ENCODE measurements at regions not wholly inside any gene's neighbourhood (a gene's known extent, or its start where the extent isn't known, plus 50 kb on each side); places are given as distances from the start of the nearest gene placed in this dataset.

DNA sequence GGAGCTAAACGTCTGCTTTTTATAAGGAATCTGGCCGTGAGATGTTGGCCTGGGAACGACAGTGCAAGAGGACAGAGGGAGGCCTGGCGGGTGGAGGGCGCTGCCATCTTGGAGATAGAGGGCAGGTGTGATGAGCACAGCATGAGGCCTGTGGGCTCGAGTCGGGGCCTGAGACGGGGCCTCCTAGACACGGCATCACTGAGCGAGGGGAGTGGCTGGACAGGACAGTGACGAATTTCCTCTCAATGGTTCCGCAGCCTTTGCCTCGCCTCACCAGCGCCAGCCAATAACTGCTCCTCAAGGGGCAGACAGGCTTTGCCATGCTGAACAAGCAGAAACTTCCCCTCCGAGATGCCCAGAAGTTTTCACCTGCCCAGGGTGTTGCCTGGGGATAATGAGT is 376.7 kb downstream of the THBS2 start:
- no peak for TF ChIP-seq NFIC (IDR thresholded peaks at IDR 0.05)
- no peak for TF ChIP-seq RAD21 (IDR thresholded peaks at IDR 0.05; ENCODE audit: low read depth)
- TF ChIP-seq EGR1 (IDR thresholded peaks at IDR 0.05): no peak
- no peak for TF ChIP-seq TAF1 (IDR thresholded peaks at IDR 0.05; ENCODE audit: low read depth)
- TF ChIP-seq FOXM1 (IDR thresholded peaks at IDR 0.05; ENCODE audit: borderline replicate concordance, low read depth): no peak
- TF ChIP-seq CEBPB (IDR thresholded peaks at IDR 0.05): no peak
- TF ChIP-seq, protein P1, sequence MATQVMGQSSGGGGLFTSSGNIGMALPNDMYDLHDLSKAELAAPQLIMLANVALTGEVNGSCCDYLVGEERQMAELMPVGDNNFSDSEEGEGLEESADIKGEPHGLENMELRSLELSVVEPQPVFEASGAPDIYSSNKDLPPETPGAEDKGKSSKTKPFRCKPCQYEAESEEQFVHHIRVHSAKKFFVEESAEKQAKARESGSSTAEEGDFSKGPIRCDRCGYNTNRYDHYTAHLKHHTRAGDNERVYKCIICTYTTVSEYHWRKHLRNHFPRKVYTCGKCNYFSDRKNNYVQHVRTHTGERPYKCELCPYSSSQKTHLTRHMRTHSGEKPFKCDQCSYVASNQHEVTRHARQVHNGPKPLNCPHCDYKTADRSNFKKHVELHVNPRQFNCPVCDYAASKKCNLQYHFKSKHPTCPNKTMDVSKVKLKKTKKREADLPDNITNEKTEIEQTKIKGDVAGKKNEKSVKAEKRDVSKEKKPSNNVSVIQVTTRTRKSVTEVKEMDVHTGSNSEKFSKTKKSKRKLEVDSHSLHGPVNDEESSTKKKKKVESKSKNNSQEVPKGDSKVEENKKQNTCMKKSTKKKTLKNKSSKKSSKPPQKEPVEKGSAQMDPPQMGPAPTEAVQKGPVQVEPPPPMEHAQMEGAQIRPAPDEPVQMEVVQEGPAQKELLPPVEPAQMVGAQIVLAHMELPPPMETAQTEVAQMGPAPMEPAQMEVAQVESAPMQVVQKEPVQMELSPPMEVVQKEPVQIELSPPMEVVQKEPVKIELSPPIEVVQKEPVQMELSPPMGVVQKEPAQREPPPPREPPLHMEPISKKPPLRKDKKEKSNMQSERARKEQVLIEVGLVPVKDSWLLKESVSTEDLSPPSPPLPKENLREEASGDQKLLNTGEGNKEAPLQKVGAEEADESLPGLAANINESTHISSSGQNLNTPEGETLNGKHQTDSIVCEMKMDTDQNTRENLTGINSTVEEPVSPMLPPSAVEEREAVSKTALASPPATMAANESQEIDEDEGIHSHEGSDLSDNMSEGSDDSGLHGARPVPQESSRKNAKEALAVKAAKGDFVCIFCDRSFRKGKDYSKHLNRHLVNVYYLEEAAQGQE (IDR thresholded peaks at IDR 0.05; ENCODE audit: low read depth): no peak
- TF ChIP-seq TEAD4 (IDR thresholded peaks at IDR 0.05): no peak
- no peak for TF ChIP-seq EP300 (IDR thresholded peaks at IDR 0.05; ENCODE audit: borderline replicate concordance)
- TF ChIP-seq, protein P2, sequence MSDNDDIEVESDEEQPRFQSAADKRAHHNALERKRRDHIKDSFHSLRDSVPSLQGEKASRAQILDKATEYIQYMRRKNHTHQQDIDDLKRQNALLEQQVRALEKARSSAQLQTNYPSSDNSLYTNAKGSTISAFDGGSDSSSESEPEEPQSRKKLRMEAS (IDR thresholded peaks at IDR 0.05): no peak
- no peak for TF ChIP-seq USF1 (IDR thresholded peaks at IDR 0.05)
- no peak for TF ChIP-seq CREB1 (IDR thresholded peaks at IDR 0.05; ENCODE audit: low read depth)
- TF ChIP-seq ZBTB7A (IDR thresholded peaks at IDR 0.05; ENCODE audit: low read depth): no peak
- no peak for TF ChIP-seq YY1 (IDR thresholded peaks at IDR 0.05; ENCODE audit: low read depth)
- no peak for TF ChIP-seq TCF12 (IDR thresholded peaks at IDR 0.05; ENCODE audit: low read depth)

GRCh38 chr6:168875811-168876576 is 377.7 kb downstream of the THBS2 start:
- TF ChIP-seq, protein P1 (IDR thresholded peaks at IDR 0.05; ENCODE audit: low read depth): no peak
- TF ChIP-seq, protein P2 (IDR thresholded peaks at IDR 0.05): no peak
- TF ChIP-seq NFIC (IDR thresholded peaks at IDR 0.05) (no peak), USF1 (IDR thresholded peaks at IDR 0.05) (no peak), CREB1 (IDR thresholded peaks at IDR 0.05; ENCODE audit: low read depth) (no peak), ZBTB7A (IDR thresholded peaks at IDR 0.05; ENCODE audit: low read depth) (no peak), FOXM1 (IDR thresholded peaks at IDR 0.05; ENCODE audit: borderline replicate concordance, low read depth) (no peak), EGR1 (IDR thresholded peaks at IDR 0.05) (no peak), TAF1 (IDR thresholded peaks at IDR 0.05; ENCODE audit: low read depth) (no peak), YY1 (IDR thresholded peaks at IDR 0.05; ENCODE audit: low read depth) (no peak), EP300 (IDR thresholded peaks at IDR 0.05; ENCODE audit: borderline replicate concordance) (no peak)

DNA sequence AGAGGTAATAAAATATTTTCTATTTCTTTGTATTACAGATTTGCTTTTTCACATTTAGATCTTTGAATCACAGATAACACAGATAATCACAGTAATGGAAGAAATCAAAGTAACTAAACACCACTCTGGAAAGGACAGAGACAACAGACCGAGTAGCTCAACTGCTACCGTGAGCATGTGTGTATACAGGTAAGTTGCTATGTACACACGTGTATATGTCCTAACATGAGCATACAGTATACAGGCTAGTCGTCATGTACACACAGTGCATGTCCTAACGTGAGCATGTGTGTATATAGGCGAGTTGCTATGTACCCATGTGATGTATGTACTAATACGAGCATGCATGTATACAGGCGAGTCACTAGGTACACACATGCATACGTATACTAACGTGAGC is 379.0 kb downstream of the THBS2 start:
- no peak for TF ChIP-seq ZBTB7A (IDR thresholded peaks at IDR 0.05; ENCODE audit: low read depth)
- no peak for TF ChIP-seq TCF12 (IDR thresholded peaks at IDR 0.05; ENCODE audit: low read depth)
- no peak for TF ChIP-seq YY1 (IDR thresholded peaks at IDR 0.05; ENCODE audit: low read depth)
- no peak for TF ChIP-seq CEBPB (IDR thresholded peaks at IDR 0.05)
- TF ChIP-seq FOXM1 (IDR thresholded peaks at IDR 0.05; ENCODE audit: borderline replicate concordance, low read depth): no peak
- no peak for TF ChIP-seq EGR1 (IDR thresholded peaks at IDR 0.05)

DNA sequence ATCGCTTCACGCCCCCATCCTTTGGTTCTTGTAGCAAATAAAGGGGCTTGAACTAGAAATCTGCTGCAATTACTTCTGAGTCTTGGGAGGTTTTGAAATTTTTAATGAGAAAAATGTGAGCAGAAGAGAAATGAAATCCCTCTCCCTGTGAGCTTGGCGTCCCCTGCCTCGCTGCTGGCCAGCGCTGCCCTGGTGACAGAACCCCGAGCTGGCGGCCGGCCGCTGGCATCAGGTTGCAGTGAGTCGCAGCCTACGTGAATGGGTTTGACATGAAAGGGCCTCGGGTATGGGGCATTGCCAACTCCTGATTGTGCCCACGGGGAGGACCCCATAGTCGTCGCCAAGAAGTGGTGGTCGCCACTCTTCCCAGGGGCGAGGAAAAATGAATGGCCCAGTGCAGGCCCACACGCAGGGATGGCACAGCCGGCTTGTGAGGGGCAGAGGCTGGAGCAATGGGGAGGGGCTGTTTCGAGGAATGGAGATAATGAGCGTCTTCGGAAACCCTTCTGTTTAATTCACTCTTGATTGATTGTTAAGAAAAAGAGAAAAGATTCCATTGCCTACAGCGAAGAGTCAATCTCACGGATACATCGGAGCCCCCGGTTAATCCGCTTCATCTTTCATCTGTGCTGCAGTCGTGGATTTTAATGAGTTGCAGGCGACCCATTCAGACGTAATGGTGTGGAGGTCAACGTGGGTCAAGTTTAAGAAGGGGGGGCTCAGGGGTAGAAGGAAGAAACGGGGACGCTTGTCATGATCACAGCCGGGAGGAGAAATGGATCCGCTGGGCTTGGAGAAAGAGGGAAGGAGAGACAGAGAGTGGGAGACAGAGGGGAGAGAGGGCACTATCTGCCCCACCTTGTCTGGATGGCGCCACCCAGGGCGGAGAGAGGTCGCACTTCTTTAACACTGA is 380.1 kb downstream of the THBS2 start:
- TF ChIP-seq ZBTB7A (IDR thresholded peaks at IDR 0.05; ENCODE audit: low read depth) (no peak), EP300 (IDR thresholded peaks at IDR 0.05; ENCODE audit: borderline replicate concordance) (no peak), TAF1 (IDR thresholded peaks at IDR 0.05; ENCODE audit: low read depth) (no peak), TCF12 (IDR thresholded peaks at IDR 0.05; ENCODE audit: low read depth) (no peak), EGR1 (IDR thresholded peaks at IDR 0.05) (no peak), CREB1 (IDR thresholded peaks at IDR 0.05; ENCODE audit: low read depth) (no peak), FOXM1 (IDR thresholded peaks at IDR 0.05; ENCODE audit: borderline replicate concordance, low read depth) (no peak), USF1 (IDR thresholded peaks at IDR 0.05) (no peak)
